ENCODE measurements at regions not wholly inside any gene's neighbourhood (a gene's known extent, or its start where the extent isn't known, plus 50 kb on each side); places are given as distances from the start of the nearest gene placed in this dataset.
"Not testable (repeated sequence)": the region's sequence is repeated elsewhere in the genome, so short reads cannot be mapped to it uniquely, and the experiment has no call there.

GRCh38 chr5:102047073-102047472, 249.0 kb downstream of the SLCO4C1 start:
- not testable (repeated sequence) for DNase-seq

GRCh38 chr5:102040326-102040725, 255.8 kb downstream of the SLCO4C1 start:
- no peak for DNase-seq

DNA sequence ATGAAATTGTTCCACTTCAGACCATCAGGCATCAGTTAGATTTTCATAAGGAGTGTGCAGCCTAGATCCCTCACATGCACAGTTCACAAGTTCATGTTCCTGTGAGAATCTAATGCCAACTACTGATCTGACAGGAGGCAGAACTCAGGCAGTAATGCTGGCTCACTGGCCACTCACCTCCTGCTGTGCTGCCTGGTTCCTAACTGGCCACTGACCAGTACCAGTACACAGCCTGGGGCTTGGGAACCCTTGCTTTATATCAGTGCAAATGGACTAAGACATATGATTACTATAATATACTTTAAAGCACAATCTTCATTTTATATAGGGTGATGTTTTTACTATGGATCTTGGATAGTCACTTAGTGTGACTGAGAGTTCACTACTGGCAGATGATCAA, 259.2 kb downstream of the SLCO4C1 start:
- DNase-seq, result no peak

GRCh38 chr5:102031711-102032110, 264.4 kb downstream of the SLCO4C1 start:
- no peak for DNase-seq

- no peak for DNase-seq
These were observed 277.4 kb downstream of the SLCO4C1 start for GRCh38 chr5:102018690-102019089.

DNA sequence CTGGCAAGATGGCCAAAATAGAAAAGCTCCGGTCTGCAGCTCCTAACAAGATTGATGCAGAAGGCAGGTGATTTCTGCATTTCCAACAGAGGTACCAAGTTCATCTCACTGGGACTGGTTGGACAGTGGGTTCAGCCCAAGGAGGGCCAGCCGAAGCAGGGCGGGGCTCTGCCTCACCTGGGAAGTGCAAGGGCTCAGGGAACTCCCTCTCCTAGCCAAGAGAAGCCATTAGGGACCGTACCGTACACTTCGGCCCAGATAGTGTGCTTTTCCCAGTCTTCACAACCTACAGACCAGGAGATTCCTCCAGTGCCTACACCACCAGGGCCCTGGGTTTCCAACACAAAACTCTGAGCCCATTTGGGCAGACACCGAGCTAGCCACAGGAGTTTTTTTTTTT, 277.8 kb downstream of the SLCO4C1 start:
- DNase-seq, result no peak

GRCh38 chr5:102014371-102014770, 281.7 kb downstream of the SLCO4C1 start:
- DNase-seq, result no peak

DNA sequence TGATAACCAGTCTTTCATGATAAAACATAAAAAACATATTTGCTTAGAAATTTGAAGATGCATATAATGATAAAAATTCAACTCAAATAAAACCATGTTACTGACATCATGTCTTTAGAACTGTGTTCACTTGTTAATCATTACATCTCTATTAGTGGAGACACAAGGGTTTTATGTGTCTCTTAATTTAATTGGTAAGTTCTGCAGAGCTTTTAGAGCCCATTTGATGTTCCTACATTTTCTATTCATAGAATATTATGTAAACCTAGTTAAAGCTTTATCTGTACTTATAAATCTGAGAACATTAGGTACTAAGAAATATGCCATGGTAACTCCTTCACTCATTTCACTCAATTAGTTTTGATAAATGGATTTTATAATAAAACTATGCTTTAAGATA, 285.4 kb downstream of the SLCO4C1 start:
- DNase-seq, result no peak

GRCh38 chr5:101997235-101997634, 298.8 kb downstream of the SLCO4C1 start:
- DNase-seq, result no peak

- DNase-seq, result no peak
These were observed 300.5 kb downstream of the SLCO4C1 start for GRCh38 chr5:101995585-101995984.

DNA sequence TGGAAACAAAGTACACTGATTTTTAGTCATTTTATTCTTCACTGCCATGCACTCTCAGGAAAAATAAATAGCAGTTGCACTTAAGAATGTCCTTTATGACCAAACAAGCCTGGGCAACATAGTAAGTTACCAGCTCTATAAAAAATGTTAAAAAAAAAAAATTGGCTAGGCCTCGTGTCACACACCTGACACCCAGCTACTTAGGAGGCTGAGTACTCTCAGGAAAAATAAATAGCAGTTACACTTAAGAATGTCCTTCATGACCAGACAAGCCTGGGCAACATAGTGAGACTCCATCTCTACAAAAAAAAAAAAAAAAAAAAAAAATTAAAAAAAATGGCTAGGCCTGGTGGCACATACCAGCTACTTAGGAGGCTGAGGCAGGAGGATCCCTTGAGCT, 304.6 kb downstream of the SLCO4C1 start:
- no peak for DNase-seq

GRCh38 chr5:101989659-101990058, 306.4 kb downstream of the SLCO4C1 start:
- DNase-seq, result no peak

DNA sequence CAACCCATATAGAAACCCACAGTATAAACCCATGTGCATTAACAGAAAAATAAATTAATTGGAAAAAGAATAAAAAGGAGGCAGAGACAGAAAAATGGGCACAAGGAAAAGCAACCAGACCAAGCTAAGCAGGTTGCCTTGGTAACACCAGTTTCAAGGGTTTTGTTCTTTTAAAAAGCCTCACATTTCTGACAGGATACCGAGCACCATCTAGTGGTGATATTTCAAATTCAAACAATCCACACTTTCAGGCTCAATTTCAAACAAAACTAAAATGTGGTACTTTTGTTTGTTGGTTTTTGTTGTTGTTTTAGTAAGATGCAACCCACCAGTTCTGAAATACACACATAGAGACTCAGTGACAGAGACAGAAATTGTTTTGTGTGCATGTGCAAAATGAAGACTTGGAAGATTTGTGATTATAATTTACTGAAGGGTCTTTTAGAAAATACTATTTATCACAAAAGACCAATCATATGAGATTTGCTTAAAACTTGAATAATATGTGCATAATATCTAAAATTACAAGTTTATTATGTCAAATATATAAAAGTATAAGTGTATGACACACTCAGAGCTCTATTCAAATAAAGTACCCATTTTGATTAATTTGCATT, 318.2 kb downstream of the SLCO4C1 start:
- no peak for DNase-seq

GRCh38 chr5:101976933-101977332, 319.2 kb downstream of the SLCO4C1 start:
- no peak for DNase-seq

- no peak for DNase-seq
These were observed 326.3 kb downstream of the SLCO4C1 start for GRCh38 chr5:101969742-101970141.

DNA sequence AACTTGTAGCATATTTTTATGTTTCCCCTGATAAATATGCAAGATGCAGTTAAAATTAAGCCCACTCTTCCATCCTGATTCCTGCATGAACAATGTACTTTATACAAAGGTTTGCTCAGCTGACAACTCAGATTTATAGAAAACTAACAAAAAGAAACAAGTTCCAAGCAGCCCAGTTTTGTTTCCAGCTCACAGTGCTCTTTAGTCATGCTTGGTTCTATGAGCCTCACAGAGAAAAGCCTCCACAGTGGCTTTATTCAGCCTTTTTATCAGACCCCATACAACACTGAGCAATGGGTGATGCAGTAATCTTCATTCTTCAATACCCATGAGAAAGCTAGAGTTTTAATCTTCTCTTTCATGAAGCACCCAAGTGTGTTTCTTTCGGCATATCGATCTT, 329.6 kb downstream of the SLCO4C1 start:
- no peak for DNase-seq

GRCh38 chr5:101955891-101956290, 340.2 kb downstream of the SLCO4C1 start:
- no peak for DNase-seq

DNA sequence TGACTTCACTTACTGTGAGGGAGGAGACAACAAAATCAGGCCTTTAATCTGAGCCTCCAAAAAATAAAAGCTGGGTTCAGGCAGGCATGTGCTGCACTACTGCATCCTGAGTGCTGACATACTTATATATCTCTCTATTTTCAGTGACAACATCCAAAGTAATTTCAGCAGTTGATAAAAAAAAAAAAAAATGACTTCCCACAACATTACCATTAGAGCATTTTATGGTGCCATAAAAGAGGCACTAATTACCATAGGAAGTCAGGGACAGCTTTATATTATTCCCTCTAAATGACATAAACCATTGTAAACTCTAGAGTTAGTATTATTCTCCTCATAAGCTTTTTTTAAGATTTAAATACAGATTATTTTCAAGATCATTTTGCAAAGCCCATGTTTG, 346.1 kb downstream of the SLCO4C1 start:
- DNase-seq, result no peak

DNA sequence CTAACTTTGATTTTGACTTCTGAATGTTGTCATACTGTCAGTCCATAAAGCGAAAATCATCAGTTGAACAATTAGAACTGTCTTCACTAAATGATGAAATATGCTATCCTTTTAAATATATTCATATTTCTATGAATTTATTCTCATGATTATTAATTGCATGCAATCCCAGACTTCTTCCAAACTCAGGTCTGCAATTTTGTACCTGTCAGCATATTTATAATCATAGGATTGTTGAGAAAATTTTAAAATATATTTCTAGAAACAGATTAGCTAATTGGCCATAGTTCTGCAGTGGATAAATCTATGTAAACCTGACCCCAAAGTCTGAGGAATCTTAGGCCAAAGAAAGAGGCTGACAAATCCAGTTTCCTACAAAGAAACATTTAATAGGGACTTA, 347.5 kb downstream of the SLCO4C1 start:
- DNase-seq, result no peak

DNA sequence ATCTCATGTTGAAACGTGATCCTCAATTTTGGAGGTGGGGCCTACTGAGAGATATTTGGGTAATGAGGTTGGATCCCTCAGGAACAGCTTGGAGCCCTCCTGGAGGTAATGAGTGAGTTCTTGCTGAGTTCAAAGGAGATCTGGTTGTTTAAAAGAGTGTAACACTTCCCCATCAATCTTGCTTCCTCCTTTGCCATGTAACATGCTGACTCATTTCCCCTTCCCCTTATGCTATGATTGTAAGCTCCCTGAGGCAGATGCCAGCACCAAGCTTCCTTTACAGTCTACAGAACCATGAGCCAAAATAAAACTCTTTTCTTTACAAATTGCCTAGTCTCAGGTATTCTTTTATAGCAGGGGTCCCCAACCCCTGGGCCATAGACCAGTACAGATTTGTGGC, 352.3 kb downstream of the SLCO4C1 start:
- no peak for DNase-seq

- no peak for DNase-seq
These were observed 353.7 kb downstream of the SLCO4C1 start for GRCh38 chr5:101942321-101942882.

DNA sequence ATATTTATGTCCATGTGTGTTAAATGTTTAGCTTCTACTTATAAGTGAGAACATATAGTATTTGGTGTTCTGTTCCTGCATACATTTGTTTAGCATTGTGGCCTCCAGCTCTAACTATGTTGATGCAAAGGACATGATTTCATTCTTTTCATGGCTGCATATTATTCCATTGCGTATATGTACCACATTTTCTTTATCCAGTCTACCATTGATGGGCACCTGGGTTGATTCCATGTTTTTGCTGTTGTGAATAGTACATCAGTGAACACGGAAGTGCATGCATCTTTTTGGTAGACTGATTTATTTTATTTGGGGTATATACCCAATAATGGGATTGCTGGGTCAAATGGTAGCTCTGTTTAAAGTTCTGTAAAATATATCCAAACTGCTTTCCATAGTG, 359.0 kb downstream of the SLCO4C1 start:
- no peak for DNase-seq

DNA sequence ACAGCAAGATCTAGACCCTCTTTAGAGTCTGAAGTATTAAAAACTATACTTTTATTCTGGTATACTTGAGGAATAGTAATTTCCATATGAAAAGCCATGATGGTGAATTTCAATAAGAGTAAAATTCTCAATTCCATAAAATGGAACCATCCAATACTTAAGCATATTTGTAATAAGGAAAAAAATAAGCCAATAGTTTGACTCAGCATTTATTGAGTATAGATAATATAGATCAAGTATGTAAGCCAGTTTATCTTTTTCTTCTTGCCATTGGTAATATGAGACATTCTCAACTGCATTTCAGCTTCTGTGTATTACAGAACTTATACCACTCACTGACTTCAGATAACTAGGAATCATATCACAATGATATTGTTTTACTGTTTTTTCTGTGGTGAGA, 361.0 kb downstream of the SLCO4C1 start:
- DNase-seq, result no peak

- DNase-seq, result no peak
These were observed 363.5 kb downstream of the SLCO4C1 start for GRCh38 chr5:101932599-101932998.

GRCh38 chr5:101929628-101930027, 366.5 kb downstream of the SLCO4C1 start:
- DNase-seq, result no peak

Measured in stimulated activated CD4-positive, alpha-beta T cell treated with anti-CD3 and anti-CD28 coated beads, Interleukin-4, amount 100 ng/mL, for 24 hours (primary cell).